ENCODE measurements at regions not wholly inside any gene's neighbourhood (a gene's known extent, or its start where the extent isn't known, plus 50 kb on each side); places are given as distances from the start of the nearest gene placed in this dataset.

DNA sequence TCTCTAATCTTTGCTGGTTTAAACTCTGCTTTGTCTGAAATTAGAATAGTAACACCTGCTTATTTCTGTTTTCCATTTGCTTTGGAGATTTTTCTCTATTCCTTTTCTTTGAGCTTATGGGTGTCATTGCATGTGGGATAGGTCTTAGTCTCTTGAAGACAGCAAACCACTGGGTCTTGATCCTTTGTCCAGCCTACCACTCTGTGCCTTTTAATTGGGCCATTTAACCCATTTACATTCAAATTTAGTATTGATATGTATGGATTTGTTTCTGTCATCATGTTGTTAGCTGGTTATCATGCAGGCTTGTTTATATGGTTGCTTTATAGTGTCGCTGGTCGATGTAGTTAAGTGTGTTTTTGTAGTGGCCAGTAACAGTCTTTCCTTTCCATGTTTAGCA is 914.7 kb downstream of the MAT2B start:
- no peaks in the 10 kb centered on the region for H3K36me3 ChIP-seq (replicated peaks in 1 of 2; ENCODE audit: control insufficient read depth in 1 of 2, insufficient read depth in 2 of 2, low read length in 2 of 2)
- H2AFZ ChIP-seq (ENCODE audit: insufficient read depth, low read depth, low read length, poor library complexity, severe bottlenecking): no peak overlapping the region
- H3K9ac ChIP-seq (ENCODE audit: insufficient read depth, low read length, poor library complexity, severe bottlenecking): no peak overlapping the region
- Mint-ChIP-seq H3K4me1 (no peaks in the 10 kb centered on the region), H3K4me3 (no peak overlapping the region), H3K36me3 (no peaks in the 10 kb centered on the region), H3K9me3 (peaks cover 3 to 29% (median 16%) of the 10 kb centered on the region in 7 donors), H3K27me3 (ENCODE audit: low read depth in 3 of 3) (no peaks in the 10 kb centered on the region), H3K27ac (no peak overlapping the region)
- DNase-seq: no peak
- H3K4me1 ChIP-seq (ENCODE audit: control insufficient read depth in 1 of 2, insufficient read depth in 2 of 2, low read length in 2 of 2): no peaks in the 10 kb centered on the region
- intact Hi-C loops (cut with micrococcal nuclease): no loop called here
- H3K4me2 ChIP-seq (replicated peaks; ENCODE audit: extremely low read depth, low read length, poor library complexity, severe bottlenecking): no peak overlapping the region
- peaks cover 19 to 24% of the 10 kb centered on the region in 2 donors for H3K9me3 ChIP-seq (replicated peaks in 1 of 2; ENCODE audit: control insufficient read depth in 1 of 2, insufficient read depth in 1 of 2, low read length in 2 of 2)
- TF ChIP-seq, protein P1, sequence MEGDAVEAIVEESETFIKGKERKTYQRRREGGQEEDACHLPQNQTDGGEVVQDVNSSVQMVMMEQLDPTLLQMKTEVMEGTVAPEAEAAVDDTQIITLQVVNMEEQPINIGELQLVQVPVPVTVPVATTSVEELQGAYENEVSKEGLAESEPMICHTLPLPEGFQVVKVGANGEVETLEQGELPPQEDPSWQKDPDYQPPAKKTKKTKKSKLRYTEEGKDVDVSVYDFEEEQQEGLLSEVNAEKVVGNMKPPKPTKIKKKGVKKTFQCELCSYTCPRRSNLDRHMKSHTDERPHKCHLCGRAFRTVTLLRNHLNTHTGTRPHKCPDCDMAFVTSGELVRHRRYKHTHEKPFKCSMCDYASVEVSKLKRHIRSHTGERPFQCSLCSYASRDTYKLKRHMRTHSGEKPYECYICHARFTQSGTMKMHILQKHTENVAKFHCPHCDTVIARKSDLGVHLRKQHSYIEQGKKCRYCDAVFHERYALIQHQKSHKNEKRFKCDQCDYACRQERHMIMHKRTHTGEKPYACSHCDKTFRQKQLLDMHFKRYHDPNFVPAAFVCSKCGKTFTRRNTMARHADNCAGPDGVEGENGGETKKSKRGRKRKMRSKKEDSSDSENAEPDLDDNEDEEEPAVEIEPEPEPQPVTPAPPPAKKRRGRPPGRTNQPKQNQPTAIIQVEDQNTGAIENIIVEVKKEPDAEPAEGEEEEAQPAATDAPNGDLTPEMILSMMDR (IDR thresholded peaks at IDR 0.05): no peak
- no peaks in the 10 kb centered on the region for H3K27me3 ChIP-seq (ENCODE audit: control insufficient read depth in 2 of 2, insufficient read depth in 2 of 2, low read length in 2 of 2)
- no peak overlapping the region for H3K4me3 ChIP-seq (replicated peaks in 1 of 3; ENCODE audit: low read depth in 2 of 3, low read length in 3 of 3)
- no CpG with 5 or more reads among the region's 2 CpGs for WGBS (ENCODE audit: insufficient coverage)
- H3K79me2 ChIP-seq (ENCODE audit: insufficient read depth, low read length): no peaks in the 10 kb centered on the region
- H3K27ac ChIP-seq (ENCODE audit: low read depth in 1 of 2, low read length in 2 of 2): no peak overlapping the region
- H4K20me1 ChIP-seq (ENCODE audit: insufficient read depth, low read length): no peaks in the 10 kb centered on the region

DNA sequence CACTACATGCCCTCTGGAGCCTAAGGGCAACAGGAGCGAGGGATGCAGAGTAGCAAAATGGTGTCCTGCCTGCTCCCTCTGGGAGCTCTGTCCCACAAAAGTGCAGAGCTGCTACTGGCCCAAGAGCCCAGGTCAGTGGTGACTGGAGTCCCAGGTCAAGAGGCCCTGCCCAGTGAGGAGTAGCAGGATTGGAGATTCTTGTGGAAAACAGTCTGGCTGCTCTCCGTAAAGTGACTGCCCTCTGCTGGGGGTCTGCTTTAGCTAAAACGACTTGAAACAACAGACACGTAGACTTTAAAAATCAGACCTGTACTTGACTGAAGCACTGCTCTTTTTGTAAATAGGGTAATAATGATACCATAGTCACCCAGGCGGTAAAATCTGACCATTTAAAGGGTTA is 917.0 kb downstream of the MAT2B start:
- no peak for DNase-seq
- no peak overlapping the region for H3K4me3 Mint-ChIP-seq
- H3K79me2 ChIP-seq (ENCODE audit: insufficient read depth, low read length): no peaks in the 10 kb centered on the region
- H4K20me1 ChIP-seq (ENCODE audit: insufficient read depth, low read length): no peaks in the 10 kb centered on the region
- H3K4me2 ChIP-seq (replicated peaks; ENCODE audit: extremely low read depth, low read length, poor library complexity, severe bottlenecking): no peak overlapping the region
- H3K36me3 ChIP-seq (replicated peaks in 1 of 2; ENCODE audit: control insufficient read depth in 1 of 2, insufficient read depth in 2 of 2, low read length in 2 of 2): no peaks in the 10 kb centered on the region
- no peaks in the 10 kb centered on the region for H3K27me3 Mint-ChIP-seq (ENCODE audit: low read depth in 3 of 3)
- intact Hi-C loops (cut with micrococcal nuclease): no loop called here
- no peak overlapping the region for H3K27ac ChIP-seq (ENCODE audit: low read depth in 1 of 2, low read length in 2 of 2)
- peaks cover 3 to 28% (median 19%) of the 10 kb centered on the region in 7 donors for H3K9me3 Mint-ChIP-seq
- H3K4me1 ChIP-seq (ENCODE audit: control insufficient read depth in 1 of 2, insufficient read depth in 2 of 2, low read length in 2 of 2): no peaks in the 10 kb centered on the region
- no peaks in the 10 kb centered on the region for H3K36me3 Mint-ChIP-seq
- no peak overlapping the region for H3K4me3 ChIP-seq (replicated peaks in 1 of 3; ENCODE audit: low read depth in 2 of 3, low read length in 3 of 3)
- H3K4me1 Mint-ChIP-seq: no peaks in the 10 kb centered on the region
- TF ChIP-seq, protein P1 (IDR thresholded peaks at IDR 0.05): no peak
- H3K27me3 ChIP-seq (ENCODE audit: control insufficient read depth in 2 of 2, insufficient read depth in 2 of 2, low read length in 2 of 2): no peaks in the 10 kb centered on the region
- 100% methylated on average over 1 of the region's 5 CpGs for WGBS (ENCODE audit: insufficient coverage)
- no peak overlapping the region for H3K9ac ChIP-seq (ENCODE audit: insufficient read depth, low read length, poor library complexity, severe bottlenecking)
- no peak overlapping the region for H2AFZ ChIP-seq (ENCODE audit: insufficient read depth, low read depth, low read length, poor library complexity, severe bottlenecking)
- H3K9me3 ChIP-seq (replicated peaks in 1 of 2; ENCODE audit: control insufficient read depth in 1 of 2, insufficient read depth in 1 of 2, low read length in 2 of 2): peaks cover 19 to 24% of the 10 kb centered on the region in 2 donors
- H3K27ac Mint-ChIP-seq: no peak overlapping the region

Measured in CD14-positive monocyte (primary cell).